ENCODE measurements at regions not wholly inside any gene's neighbourhood (a gene's known extent, or its start where the extent isn't known, plus 50 kb on each side); places are given as distances from the start of the nearest gene placed in this dataset.
"Not testable (repeated sequence)": the region's sequence is repeated elsewhere in the genome, so short reads cannot be mapped to it uniquely, and the experiment has no call there.

- DNase-seq (ENCODE audit: low spot score): no peak
Measured at GRCh38 chr5:57947181-57947580, 464.6 kb upstream of the ACTBL2 start.

- DNase-seq (ENCODE audit: low spot score): no peak
Measured at GRCh38 chr5:57940879-57941278, 458.3 kb upstream of the ACTBL2 start.

GRCh38 chr5:57940236-57940635 lies 457.6 kb upstream of the ACTBL2 start:
- no peak for DNase-seq (ENCODE audit: low spot score)

GRCh38 chr5:57939771-57940170 lies 457.2 kb upstream of the ACTBL2 start:
- DNase-seq (ENCODE audit: low spot score): no peak

DNA sequence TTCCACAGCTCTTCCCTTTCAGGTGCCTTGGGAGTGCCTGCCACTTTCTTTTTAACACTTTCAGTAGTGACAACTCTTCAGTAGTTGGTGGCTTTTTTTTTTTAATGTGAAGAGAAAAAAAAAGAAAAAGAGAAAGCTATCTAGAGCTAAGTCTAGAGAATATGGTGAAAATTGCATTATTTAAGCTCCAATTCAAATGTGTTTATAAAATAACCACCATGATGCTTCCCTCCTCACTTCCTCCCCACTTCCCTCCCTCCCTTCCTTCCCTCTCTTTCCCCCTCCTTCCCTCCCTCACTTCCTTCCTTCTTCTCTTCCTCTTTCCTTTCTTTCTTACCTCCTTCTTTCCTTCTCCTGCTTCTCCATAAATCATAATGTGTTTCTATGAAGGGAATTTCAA lies 456.7 kb upstream of the ACTBL2 start:
- no peak for DNase-seq (ENCODE audit: low spot score)

- DNase-seq (ENCODE audit: low spot score): no peak
Measured at GRCh38 chr5:57938174-57938557, 455.6 kb upstream of the ACTBL2 start.

DNA sequence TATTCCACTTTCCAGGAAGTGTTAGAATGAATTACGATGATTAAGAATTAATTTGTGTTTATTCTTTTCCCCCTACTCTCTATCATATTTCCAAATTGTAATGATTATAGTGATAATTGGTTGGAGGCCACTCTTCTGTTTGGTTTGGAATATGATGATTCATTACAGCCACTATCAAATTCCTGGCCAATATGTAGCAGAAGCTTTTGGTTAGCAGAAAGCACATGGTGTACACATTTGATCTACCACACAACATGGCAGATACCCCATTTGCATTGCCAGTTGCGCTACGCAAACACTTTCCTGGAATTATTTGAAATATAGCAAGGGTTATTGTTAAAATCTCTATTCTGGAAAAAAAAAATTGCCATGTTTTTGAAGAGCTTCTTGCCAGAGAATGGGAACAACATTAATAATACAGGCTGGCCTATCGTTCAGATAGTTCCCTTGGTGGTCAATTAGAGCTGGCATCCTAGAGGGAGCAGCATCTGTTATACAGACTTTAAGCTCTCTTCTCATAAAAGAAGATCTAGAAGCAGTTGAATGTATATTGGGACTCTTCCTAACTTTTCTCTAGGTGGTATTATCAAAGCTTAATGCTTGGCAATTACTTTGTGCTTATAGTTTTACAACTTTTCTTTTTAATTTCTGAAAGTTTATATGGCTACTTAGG lies 455.0 kb upstream of the ACTBL2 start:
- DNase-seq (ENCODE audit: low spot score): no peak

GRCh38 chr5:57937025-57937424 lies 454.4 kb upstream of the ACTBL2 start:
- DNase-seq (ENCODE audit: low spot score): no peak

DNA sequence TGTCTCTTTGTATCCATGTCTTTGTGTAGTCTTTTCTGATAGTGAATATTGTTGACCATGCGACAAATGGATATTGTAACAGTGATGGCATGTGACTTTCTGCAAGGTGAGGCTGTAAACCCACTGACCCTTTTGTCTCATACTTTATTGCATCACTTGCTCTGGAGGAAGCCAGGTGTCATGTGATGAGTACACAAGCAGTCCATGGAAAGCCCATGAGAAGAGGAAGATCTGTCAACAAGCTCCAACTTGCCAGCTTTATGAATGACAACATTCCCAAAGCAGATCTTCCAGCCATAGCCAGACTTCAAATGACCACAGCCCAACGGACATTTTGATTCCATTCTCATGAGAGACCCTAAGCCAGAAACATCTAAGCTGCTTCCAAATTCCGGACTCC lies 450.1 kb upstream of the ACTBL2 start:
- no peak for DNase-seq (ENCODE audit: low spot score)

- DNase-seq (ENCODE audit: low spot score): no peak
Measured at GRCh38 chr5:57931807-57932206, 449.2 kb upstream of the ACTBL2 start.

GRCh38 chr5:57931352-57931751 lies 448.7 kb upstream of the ACTBL2 start:
- no peak for DNase-seq (ENCODE audit: low spot score)

- no peak for DNase-seq (ENCODE audit: low spot score)
Measured at GRCh38 chr5:57929271-57929670, 446.7 kb upstream of the ACTBL2 start.

DNA sequence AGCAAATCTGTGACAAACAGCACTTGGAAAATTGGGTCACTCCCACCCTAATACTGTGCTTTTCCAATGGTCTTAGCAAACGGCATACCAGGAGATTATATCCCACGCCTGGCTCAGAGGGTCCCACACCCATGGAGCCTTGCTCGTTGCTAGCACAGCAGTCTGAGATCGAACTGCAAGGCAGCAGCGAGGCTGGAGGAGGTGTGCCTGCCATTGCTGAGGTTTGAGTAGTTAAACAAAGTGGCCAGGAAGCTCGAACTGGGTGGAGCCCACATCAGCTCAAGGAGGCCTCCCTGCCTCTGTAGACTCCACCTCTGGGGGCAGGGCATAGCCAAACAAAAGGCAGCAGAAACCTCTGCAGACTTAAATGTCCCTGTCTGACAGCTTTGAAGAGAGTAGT lies 440.5 kb upstream of the ACTBL2 start:
- not testable (repeated sequence) for DNase-seq (ENCODE audit: low spot score)

- DNase-seq (ENCODE audit: low spot score): no peak
Measured at GRCh38 chr5:57917004-57917403, 434.4 kb upstream of the ACTBL2 start.

DNA sequence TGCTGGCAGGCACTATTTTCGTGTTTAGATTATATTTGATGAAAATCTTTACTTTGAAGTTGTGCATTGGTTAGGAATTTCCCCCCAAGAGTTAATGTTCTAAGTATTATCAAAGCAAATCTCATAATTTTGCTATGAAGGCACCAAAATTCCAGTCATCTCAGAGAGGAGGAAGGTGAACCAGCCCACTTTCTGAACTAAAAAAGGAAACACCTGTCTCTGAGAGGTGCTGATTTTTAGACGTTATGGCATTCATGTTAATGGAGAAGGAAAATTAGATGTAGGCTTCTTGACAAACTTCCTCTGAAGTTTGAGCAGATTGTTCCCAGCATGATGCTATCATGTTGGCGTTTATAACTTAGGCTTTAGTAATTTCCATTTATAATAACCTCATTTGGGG lies 432.9 kb upstream of the ACTBL2 start:
- DNase-seq (ENCODE audit: low spot score): no peak

GRCh38 chr5:57911438-57911837 lies 428.8 kb upstream of the ACTBL2 start:
- no peak for DNase-seq (ENCODE audit: low spot score)

DNA sequence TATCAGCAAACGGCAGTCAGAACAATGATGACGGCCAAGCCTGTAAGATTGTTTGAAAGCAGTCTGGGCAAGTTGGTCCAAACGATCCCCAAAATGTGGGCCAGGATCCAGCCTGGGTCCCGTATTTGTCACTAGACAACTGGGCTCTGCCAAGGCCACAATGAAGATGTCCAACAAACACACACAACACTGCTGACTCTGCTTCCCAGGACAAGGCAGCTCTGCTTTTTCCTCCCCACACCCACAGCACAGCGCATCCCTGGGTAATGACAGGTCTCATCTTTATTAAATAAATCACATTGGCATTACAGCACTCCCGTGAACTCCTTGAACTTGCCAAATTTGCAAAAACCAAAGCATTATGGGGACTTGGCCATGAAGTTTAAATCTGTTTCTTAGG lies 424.1 kb upstream of the ACTBL2 start:
- DNase-seq (ENCODE audit: low spot score): no peak

GRCh38 chr5:57903458-57903857 lies 420.8 kb upstream of the ACTBL2 start:
- no peak for DNase-seq (ENCODE audit: low spot score)

GRCh38 chr5:57902095-57902494 lies 419.5 kb upstream of the ACTBL2 start:
- no peak for DNase-seq (ENCODE audit: low spot score)

DNA sequence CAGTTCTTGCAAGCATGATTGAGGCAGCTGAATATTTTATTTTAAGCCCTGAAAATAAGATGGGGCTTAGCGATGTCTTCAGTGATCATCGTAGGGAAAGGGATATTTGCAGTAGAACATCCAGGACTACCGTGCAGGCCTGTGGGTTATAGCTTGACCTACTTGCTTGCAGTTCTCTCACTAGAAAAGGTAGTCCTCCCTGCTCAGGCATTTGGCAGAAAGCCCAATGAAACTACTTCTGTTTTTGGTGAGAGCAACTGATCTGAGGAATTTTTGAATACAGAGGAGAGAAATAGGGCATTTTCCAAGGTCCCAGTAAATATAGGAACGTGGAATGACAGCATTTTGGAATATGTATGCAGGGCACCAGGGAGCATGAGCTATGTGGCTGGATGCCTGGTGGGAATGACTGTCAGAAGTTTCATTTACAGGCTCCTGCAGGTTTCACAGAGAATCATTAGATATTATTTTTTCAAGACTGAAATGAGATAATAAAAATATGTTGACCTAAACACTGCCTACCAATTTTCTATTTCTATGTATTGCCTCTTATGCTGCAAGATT lies 417.9 kb upstream of the ACTBL2 start:
- peak; percentile 31 for DNase-seq (ENCODE audit: low spot score)

DNA sequence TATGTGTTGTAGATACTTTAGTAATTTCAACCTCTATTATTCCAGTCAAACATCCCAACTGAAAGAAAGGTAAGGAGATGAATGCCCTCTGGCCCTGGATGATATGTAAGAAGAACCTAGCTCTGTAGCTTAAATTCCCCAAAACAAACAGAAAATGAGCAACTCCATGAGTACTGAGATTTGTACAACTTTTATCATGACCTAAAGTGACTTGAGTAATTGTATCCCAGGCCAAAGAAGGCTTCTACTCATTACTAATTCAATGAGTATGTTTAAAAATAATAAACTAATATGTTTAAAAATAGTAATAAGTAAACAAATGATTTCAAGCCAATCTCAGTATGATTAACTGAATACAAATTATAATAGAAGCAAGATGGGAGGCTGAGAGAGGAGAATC lies 414.0 kb upstream of the ACTBL2 start:
- no peak for DNase-seq (ENCODE audit: low spot score)

- DNase-seq (ENCODE audit: low spot score): no peak
Measured at GRCh38 chr5:57895766-57896165, 413.2 kb upstream of the ACTBL2 start.

DNA sequence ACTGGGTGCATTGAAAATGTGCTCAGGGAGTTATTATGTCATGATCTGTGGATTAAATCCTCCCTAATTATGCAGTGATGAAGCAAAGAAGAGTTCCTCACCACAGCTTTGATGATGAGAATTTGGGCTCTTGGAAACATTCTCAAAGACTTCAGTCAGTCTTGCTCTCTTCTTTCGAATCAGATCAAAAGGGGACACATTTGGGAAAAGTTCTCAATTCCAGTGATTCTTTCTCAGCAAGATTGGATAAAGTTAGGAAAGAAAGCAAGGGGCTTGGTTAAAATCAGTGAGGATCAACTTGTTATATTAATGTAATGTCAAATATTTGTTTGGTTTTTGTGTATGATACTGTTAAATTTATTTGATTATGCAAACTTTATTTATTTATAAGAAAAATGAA lies 411.3 kb upstream of the ACTBL2 start:
- no peak for DNase-seq (ENCODE audit: low spot score)

DNA sequence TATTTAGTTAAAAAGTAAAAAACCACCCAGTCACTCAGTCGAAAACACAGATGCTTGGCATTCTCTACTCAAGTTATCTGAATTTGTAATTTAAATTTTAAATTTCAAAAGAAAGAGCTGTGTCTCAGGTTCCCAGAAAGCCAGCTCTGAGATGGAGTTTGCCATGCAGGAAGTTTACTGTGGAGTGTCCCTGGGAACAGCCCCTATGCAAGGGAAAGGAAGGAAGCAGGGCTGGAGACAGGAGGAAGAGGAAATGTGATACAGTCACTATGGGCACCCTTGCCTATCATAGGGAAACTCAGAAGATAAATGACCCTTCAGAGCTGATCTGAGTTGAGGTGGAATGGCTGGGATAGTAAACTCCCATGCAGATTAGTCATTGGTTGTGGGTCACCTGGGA lies 408.8 kb upstream of the ACTBL2 start:
- no peak for DNase-seq (ENCODE audit: low spot score)

Measured in pons (tissue), 1 donor.